GM12874 (cell line): ENCODE measurements at regions not wholly inside any gene's neighbourhood (a gene's known extent, or its start where the extent isn't known, plus 50 kb on each side); places are given as distances from the start of the nearest gene placed in this dataset.

Experiments
- TF ChIP-seq, protein P1 (sequence below): IDR thresholded peaks from 2 replicates; pipeline ENCODE4 v1.5.1; 2011; ENCODE audit warnings: low read depth, mild to moderate bottlenecking, control low read depth, low read length, moderate library complexity; ENCODE audit not compliant: insufficient read depth

DNA sequence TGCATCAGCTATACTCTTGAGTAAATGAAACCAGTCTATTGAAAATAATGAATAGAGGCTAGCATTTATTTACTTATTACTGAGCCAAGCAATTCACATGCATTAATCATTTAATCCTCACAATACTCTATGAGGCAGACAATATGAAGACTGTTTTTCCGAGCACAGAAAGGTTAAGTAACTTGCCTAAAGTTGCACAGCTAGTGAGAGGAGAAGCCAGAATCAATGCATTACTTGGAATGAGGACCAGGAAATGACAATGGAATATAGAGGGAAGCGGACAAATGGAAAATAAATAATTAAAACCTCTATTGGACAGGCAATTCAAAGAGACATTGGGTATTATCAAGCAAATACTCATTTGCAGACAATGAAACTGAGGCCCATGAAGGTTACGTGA, 207.6 kb upstream of the PRKCQ start:
- TF ChIP-seq, protein P1, sequence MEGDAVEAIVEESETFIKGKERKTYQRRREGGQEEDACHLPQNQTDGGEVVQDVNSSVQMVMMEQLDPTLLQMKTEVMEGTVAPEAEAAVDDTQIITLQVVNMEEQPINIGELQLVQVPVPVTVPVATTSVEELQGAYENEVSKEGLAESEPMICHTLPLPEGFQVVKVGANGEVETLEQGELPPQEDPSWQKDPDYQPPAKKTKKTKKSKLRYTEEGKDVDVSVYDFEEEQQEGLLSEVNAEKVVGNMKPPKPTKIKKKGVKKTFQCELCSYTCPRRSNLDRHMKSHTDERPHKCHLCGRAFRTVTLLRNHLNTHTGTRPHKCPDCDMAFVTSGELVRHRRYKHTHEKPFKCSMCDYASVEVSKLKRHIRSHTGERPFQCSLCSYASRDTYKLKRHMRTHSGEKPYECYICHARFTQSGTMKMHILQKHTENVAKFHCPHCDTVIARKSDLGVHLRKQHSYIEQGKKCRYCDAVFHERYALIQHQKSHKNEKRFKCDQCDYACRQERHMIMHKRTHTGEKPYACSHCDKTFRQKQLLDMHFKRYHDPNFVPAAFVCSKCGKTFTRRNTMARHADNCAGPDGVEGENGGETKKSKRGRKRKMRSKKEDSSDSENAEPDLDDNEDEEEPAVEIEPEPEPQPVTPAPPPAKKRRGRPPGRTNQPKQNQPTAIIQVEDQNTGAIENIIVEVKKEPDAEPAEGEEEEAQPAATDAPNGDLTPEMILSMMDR: no peak

DNA sequence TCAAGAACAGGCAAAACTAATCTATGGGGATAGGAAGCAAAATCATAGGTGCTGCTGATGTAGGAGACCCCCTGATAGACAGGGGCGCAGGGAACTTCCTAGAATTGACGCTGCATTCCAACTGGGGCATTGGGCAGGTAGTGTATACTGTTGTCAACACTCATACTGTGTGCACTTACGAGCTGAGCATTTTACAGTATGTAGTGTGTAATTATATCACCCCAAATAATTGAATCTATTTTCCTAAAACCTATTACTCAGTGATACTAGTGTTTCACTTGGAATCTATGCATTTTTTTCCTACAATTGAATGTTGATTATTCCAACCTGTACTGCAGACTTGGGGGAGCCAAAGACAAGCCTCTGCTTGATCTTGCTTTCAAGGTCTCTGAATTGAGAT, 207.0 kb upstream of the PRKCQ start:
- TF ChIP-seq, protein P1: no peak

DNA sequence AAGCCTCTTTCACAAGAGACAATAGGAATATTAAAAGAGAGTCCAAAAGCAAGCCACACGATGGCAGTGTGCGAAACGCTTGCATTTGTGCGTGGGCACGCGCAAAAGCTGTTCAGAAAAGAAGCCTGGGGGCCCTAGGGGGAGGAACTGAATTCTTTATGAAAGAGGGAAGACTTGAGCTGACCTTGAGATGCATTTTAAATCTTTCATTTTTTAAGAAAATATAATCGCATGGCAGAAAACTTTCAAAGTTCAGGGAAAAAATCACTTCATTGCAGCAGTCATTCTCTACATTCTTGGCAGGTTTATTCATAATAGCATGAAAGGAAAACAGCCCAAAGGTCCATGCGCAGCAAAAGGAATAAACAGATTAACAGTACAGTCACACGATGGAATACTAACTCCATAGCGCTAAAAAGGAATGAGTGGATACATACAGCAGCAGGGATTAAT, 206.5 kb upstream of the PRKCQ start:
- TF ChIP-seq, protein P1: no peak

GRCh38 chr10:6783471-6783870, 203.4 kb upstream of the PRKCQ start:
- TF ChIP-seq, protein P1: no peak

DNA sequence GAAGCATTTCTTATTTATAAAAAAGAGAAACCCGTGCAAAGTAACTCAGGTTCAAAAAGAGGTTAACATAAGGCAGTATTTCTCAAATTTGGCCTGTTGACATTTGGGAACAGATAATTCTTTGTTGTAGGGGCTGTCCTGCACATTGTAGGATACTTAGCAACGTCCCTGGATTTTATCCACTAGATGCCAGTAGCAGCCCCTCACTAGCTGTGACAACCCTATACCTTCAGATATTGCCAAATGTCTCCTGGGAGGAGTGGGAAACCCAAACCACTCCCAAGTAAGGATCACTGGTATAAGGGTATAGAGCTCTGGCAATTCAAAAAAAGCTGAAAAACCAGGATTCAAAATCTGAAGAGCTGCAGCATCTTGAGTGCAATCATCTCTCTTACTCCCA, 202.3 kb upstream of the PRKCQ start:
- TF ChIP-seq, protein P1: no peak

- TF ChIP-seq, protein P1: no peak
These were observed 201.2 kb upstream of the PRKCQ start for GRCh38 chr10:6781133-6781770.

GRCh38 chr10:6780008-6780677, 200.1 kb upstream of the PRKCQ start:
- TF ChIP-seq, protein P1: no peak
